LHCN-M2 (cell line): ENCODE measurements at regions not wholly inside any gene's neighbourhood (a gene's known extent, or its start where the extent isn't known, plus 50 kb on each side); places are given as distances from the start of the nearest gene placed in this dataset.

ENCODE experiments used
- DNase-seq: peaks from one replicate; pipeline ENCODE4 v3.0.0-alpha.2; 2012; ENCODE audit warnings: low read depth

GRCh38 chr10:10499839-10500238 lies 517.8 kb upstream of the CELF2 start:
- DNase-seq = peak; percentile 74

- DNase-seq = peak; percentile 74
Observed at GRCh38 chr10:10500937-10501336, 516.7 kb upstream of the CELF2 start.

- DNase-seq = no peak
Observed at GRCh38 chr10:10503772-10504171, 513.9 kb upstream of the CELF2 start.

- DNase-seq = no peak
Observed at GRCh38 chr10:10508211-10508610, 509.5 kb upstream of the CELF2 start.

- DNase-seq = no peak
Observed at GRCh38 chr10:10510179-10510578, 507.5 kb upstream of the CELF2 start.

GRCh38 chr10:10513067-10513466 lies 504.6 kb upstream of the CELF2 start:
- DNase-seq = no peak

- DNase-seq = no peak
Observed at GRCh38 chr10:10513898-10514297, 503.8 kb upstream of the CELF2 start.

GRCh38 chr10:10514797-10515196 lies 502.9 kb upstream of the CELF2 start:
- no peak for DNase-seq

- peak; percentile 26 for DNase-seq
Observed at GRCh38 chr10:10515479-10516204, 502.0 kb upstream of the CELF2 start.

GRCh38 chr10:10516346-10517130 lies 501.1 kb upstream of the CELF2 start:
- DNase-seq = no peak

- DNase-seq = no peak
Observed at GRCh38 chr10:10517866-10518265, 499.8 kb upstream of the CELF2 start.

GRCh38 chr10:10519674-10520073 lies 498.0 kb upstream of the CELF2 start:
- DNase-seq = no peak

GRCh38 chr10:10520491-10521385 lies 496.9 kb upstream of the CELF2 start:
- DNase-seq = no peak

- DNase-seq = no peak
Observed at GRCh38 chr10:10526846-10527245, 490.8 kb upstream of the CELF2 start.

GRCh38 chr10:10527861-10528562 lies 489.7 kb upstream of the CELF2 start:
- no peak for DNase-seq

GRCh38 chr10:10528563-10528910 lies 489.1 kb upstream of the CELF2 start:
- peak; percentile 17 for DNase-seq

GRCh38 chr10:10530313-10530712 lies 487.4 kb upstream of the CELF2 start:
- DNase-seq = no peak

- DNase-seq = no peak
Observed at GRCh38 chr10:10532236-10532635, 485.4 kb upstream of the CELF2 start.

GRCh38 chr10:10532826-10533225 lies 484.8 kb upstream of the CELF2 start:
- no peak for DNase-seq

- peak; percentile 68 for DNase-seq
Observed at GRCh38 chr10:10533437-10533836, 484.2 kb upstream of the CELF2 start.

- no peak for DNase-seq
Observed at GRCh38 chr10:10538326-10538725, 479.3 kb upstream of the CELF2 start.

- DNase-seq = no peak
Observed at GRCh38 chr10:10540398-10540797, 477.3 kb upstream of the CELF2 start.
